LNCAP (cell line): ENCODE measurements at regions not wholly inside any gene's neighbourhood (a gene's known extent, or its start where the extent isn't known, plus 50 kb on each side); places are given as distances from the start of the nearest gene placed in this dataset.

ENCODE experiments used
- TF ChIP-seq, protein P1 (sequence below): fragments of 450-650 bp; IDR thresholded peaks from 2 replicates; pipeline ENCODE4 v1.5.1; 2017; ENCODE audit warnings: mild to moderate bottlenecking

DNA sequence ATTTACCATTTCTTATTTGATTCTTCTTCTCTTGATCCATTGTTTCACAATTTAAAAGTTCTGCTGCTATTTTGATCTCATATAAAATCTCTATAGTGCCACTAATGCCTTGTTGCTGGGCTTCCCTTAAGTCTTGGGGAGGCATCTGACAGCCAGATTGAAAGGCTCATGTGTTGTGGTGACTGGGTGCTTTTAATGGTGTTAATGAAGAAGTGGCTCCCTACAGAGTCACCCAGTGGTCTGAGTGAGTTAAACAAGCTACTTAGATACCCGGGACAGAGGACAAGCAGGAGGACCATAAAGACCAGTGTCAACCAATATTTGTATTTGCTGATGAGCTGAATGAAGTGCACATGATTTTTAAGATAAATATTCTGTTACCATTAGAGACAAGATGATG, 176.4 kb upstream of the HABP2 start:
- TF ChIP-seq, protein P1, sequence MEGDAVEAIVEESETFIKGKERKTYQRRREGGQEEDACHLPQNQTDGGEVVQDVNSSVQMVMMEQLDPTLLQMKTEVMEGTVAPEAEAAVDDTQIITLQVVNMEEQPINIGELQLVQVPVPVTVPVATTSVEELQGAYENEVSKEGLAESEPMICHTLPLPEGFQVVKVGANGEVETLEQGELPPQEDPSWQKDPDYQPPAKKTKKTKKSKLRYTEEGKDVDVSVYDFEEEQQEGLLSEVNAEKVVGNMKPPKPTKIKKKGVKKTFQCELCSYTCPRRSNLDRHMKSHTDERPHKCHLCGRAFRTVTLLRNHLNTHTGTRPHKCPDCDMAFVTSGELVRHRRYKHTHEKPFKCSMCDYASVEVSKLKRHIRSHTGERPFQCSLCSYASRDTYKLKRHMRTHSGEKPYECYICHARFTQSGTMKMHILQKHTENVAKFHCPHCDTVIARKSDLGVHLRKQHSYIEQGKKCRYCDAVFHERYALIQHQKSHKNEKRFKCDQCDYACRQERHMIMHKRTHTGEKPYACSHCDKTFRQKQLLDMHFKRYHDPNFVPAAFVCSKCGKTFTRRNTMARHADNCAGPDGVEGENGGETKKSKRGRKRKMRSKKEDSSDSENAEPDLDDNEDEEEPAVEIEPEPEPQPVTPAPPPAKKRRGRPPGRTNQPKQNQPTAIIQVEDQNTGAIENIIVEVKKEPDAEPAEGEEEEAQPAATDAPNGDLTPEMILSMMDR = no peak

DNA sequence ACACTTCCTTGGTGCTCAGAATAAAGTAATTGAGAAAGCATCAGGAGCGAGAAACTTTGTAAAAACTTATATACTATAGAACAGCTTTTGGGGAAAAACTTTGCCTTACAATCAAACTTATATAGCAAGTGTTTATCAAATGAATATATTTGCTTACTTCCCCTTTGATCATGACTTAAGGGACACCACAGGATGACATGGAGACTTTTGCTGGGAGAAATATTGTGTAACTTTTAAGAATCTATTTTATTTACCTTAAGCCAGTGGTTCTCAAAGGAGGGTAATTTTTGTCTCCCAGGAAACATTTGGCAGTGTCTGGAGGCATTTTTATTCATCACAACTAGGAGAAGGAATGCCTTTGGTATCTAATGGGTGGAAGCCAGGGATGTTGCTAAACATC, 173.8 kb upstream of the HABP2 start:
- TF ChIP-seq, protein P1 = no peak

DNA sequence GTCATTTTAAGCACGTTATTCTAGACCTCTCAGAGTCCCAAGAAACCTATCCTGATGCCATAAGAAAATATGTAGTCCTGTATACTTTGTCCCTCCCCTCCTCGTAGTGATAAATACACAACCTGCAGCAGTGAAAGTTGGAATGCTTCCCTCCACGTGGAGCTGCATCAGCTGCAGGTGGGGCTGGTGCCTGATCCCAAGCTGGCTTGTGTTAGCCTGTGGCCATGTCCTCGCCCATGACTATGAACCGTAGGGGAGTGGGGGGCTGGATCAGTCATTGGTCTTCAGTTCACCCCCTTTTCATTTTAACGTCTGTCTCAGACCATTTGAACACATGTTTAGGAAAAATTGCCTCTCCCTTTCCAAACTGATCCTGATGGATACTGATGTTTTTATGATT, 171.4 kb upstream of the HABP2 start:
- TF ChIP-seq, protein P1 = no peak

DNA sequence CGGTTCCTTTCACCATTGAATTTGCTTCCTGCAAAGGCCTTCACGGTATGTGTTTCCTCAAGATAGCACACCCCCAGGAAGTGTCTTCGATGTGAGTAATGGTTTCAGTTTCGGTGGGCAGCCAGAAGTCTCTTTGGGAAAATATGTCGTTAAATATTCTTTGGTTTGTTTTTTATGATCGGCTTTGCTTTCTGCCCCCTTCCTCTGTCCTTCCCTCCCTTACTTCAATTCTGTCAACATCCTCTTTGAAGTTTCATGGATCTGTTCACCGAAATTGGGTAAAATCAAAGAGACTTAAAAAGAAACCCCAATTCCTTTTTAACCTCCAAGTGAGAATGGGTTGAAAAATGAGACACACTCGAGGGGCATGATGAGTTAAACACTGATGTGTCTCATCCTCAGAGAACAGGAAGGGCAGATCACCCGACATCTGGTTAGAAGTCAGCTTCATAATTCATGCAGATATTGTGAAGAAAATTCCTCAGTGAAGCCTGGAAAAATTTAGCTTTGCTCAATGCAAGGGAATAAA, 170.8 kb upstream of the HABP2 start:
- TF ChIP-seq, protein P1 = no peak

DNA sequence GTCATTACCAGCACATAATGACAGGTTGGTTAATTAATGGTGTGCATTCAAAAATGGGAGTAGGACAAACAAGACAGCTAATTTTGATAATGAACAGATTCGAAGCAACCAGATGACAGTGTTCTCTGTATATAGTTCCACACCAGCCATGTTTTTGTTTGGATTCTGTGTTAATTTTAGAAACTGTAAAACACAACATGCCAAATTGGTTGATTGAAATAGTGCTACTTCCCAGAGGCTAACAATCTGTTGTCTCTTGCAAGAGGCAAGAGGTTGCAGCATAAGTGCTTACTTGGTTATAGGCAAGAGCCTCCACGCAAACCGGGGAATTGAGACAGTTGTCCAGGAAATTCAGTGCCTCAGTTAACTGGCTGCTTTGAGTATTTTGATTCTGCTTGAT, 170.2 kb upstream of the HABP2 start:
- TF ChIP-seq, protein P1 = no peak

DNA sequence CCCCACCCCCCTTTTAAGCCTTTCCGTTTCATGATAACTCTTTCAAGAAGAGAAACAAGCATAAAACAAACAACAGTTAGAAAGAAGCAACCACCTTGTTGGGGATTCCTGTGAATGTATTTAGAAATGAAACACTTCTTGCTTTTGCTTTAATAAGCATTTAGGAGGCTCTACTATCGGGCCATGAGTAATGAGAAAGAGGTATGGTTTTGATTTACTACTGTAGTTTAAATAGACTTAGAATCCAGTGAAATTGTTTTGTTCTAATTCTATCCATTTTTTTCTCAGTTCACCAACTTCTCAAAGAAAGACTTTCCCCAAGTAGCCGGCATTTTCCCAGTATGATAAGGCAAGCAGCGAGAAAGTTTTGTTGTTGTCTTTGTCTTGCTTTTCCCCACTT, 168.7 kb upstream of the HABP2 start:
- TF ChIP-seq, protein P1 = no peak

DNA sequence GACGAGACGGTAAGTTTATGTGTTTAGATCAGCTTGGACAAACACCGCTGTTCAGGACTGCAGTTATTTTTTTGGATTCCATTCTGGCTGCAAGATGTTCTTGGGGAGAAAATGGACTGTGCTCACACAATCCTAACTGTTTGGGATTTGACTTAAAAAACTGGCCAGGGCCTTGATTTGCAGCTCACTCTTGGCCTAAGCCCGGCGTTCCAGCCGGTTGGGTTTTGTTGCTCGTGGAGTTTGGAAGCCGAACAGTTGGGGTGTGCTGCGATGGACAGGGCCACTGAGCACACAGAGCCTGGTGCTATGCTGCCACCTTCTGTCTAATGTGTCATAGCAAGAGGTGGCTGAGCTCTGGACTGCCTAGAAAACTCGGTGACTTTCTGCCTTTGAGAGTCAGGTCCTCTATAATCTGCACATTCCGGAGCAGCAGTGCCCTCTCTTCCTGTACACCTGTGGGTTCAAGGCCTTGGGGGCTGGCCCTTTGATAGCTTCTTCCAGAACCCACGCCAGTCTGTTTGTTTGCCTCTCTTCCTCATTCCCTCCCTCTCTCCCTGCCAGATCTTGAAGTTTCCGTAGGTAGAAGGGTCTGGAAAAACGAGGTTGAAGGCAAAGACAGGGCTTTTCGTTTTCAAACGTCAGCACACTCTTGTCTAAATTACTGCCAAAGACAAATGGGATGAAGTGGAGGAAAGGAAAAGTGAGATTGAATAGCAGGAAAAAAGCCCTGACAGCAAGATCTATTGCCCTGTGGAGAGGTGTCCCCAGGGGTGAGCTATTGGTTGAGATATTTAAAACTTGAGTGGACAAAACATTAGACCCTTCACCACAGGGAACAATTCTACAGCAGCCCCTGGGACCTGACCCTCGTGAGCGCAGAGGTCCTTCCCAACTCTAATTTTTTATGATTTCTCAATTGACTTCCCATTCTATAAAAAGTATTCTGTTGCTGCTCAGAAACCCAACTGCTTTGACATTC, 167.5 kb upstream of the HABP2 start:
- TF ChIP-seq, protein P1 = peak; percentile 88
